ENCODE measurements at regions not wholly inside any gene's neighbourhood (a gene's known extent, or its start where the extent isn't known, plus 50 kb on each side); places are given as distances from the start of the nearest gene placed in this dataset.

- H3K27me3 Mint-ChIP-seq (ENCODE audit: insufficient read depth, unreplicated experiment), result peaks cover 76% of the 10 kb centered on the region
- no TSS peak for BruUV-seq (replicated peaks)
Observed at GRCh38 chr5:60379907-60380306, 320.1 kb downstream of the DEPDC1B start.

GRCh38 chr5:60377826-60378225 is 322.1 kb downstream of the DEPDC1B start:
- Mint-ChIP-seq H3K36me3 (ENCODE audit: insufficient read depth, unreplicated experiment) (no peaks in the 10 kb centered on the region), H3K27me3 (ENCODE audit: insufficient read depth, unreplicated experiment) (peaks cover 84% of the 10 kb centered on the region), H3K27ac (ENCODE audit: low read depth, unreplicated experiment) (no peak overlapping the region), H3K9me3 (ENCODE audit: unreplicated experiment) (no peaks in the 10 kb centered on the region), H3K4me1 (ENCODE audit: insufficient read depth, unreplicated experiment) (no peaks in the 10 kb centered on the region), H3K4me3 (ENCODE audit: unreplicated experiment) (no peak overlapping the region)
- intact Hi-C loops (cut with micrococcal nuclease), result no loop called here
- POLR2A ChIA-PET, result no interaction called here
- TF ChIP-seq, protein P1, sequence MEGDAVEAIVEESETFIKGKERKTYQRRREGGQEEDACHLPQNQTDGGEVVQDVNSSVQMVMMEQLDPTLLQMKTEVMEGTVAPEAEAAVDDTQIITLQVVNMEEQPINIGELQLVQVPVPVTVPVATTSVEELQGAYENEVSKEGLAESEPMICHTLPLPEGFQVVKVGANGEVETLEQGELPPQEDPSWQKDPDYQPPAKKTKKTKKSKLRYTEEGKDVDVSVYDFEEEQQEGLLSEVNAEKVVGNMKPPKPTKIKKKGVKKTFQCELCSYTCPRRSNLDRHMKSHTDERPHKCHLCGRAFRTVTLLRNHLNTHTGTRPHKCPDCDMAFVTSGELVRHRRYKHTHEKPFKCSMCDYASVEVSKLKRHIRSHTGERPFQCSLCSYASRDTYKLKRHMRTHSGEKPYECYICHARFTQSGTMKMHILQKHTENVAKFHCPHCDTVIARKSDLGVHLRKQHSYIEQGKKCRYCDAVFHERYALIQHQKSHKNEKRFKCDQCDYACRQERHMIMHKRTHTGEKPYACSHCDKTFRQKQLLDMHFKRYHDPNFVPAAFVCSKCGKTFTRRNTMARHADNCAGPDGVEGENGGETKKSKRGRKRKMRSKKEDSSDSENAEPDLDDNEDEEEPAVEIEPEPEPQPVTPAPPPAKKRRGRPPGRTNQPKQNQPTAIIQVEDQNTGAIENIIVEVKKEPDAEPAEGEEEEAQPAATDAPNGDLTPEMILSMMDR (IDR thresholded peaks at IDR 0.05; ENCODE audit: unreplicated experiment), result no peak
- no peak for DNase-seq (ENCODE audit: unreplicated experiment)
- CTCF ChIA-PET, result no interaction called here
- no TSS peak for BruUV-seq (replicated peaks)

More at GRCh38 chr5:60379907-60380306, 320.1 kb downstream of the DEPDC1B start:
- TF ChIP-seq, protein P1 (IDR thresholded peaks at IDR 0.05; ENCODE audit: unreplicated experiment), result no peak
- H3K9me3 Mint-ChIP-seq (ENCODE audit: unreplicated experiment), result no peaks in the 10 kb centered on the region
- intact Hi-C loops (cut with micrococcal nuclease), result no loop called here
- no peaks in the 10 kb centered on the region for H3K4me1 Mint-ChIP-seq (ENCODE audit: insufficient read depth, unreplicated experiment)
- no peak for DNase-seq (ENCODE audit: unreplicated experiment)
- ChIA-PET CTCF (interaction anchor here (0.7 to 0.8 kb wide), 2 partner anchors 10 to 570 kb away, joined by 3 read pairs; no protein-coding TSS in a partner anchor), POLR2A (no interaction called here)
- no peak overlapping the region for H3K4me3 Mint-ChIP-seq (ENCODE audit: unreplicated experiment)
- no peak overlapping the region for H3K27ac Mint-ChIP-seq (ENCODE audit: low read depth, unreplicated experiment)
- no peaks in the 10 kb centered on the region for H3K36me3 Mint-ChIP-seq (ENCODE audit: insufficient read depth, unreplicated experiment)

GRCh38 chr5:60376860-60377259 is 323.1 kb downstream of the DEPDC1B start:
- H3K9me3 Mint-ChIP-seq (ENCODE audit: unreplicated experiment), result no peaks in the 10 kb centered on the region
- intact Hi-C loops (cut with micrococcal nuclease), result no loop called here
- no peak overlapping the region for H3K27ac Mint-ChIP-seq (ENCODE audit: low read depth, unreplicated experiment)
- BruUV-seq (replicated peaks), result no TSS peak
- TF ChIP-seq, protein P1 (IDR thresholded peaks at IDR 0.05; ENCODE audit: unreplicated experiment), result no peak
- DNase-seq (ENCODE audit: unreplicated experiment), result no peak
- ChIA-PET CTCF (interaction anchor here (1.5 kb wide), 1 partner anchor 15 kb away, joined by 5 read pairs; no protein-coding TSS in a partner anchor), POLR2A (no interaction called here)
- H3K4me3 Mint-ChIP-seq (ENCODE audit: unreplicated experiment), result no peak overlapping the region
- H3K36me3 Mint-ChIP-seq (ENCODE audit: insufficient read depth, unreplicated experiment), result no peaks in the 10 kb centered on the region
- no peaks in the 10 kb centered on the region for H3K4me1 Mint-ChIP-seq (ENCODE audit: insufficient read depth, unreplicated experiment)
- H3K27me3 Mint-ChIP-seq (ENCODE audit: insufficient read depth, unreplicated experiment), result peaks cover 84% of the 10 kb centered on the region

- CTCF ChIA-PET, result interaction anchor here (0.5 to 0.6 kb wide), 2 partner anchors 17 to 484 kb away, joined by 3 to 4 read pairs; no protein-coding TSS in a partner anchor
- intact Hi-C loops (cut with micrococcal nuclease), result no loop called here
- no peaks in the 10 kb centered on the region for H3K36me3 Mint-ChIP-seq (ENCODE audit: insufficient read depth, unreplicated experiment)
- H3K4me3 Mint-ChIP-seq (ENCODE audit: unreplicated experiment), result no peak overlapping the region
- TF ChIP-seq, protein P1 (IDR thresholded peaks at IDR 0.05; ENCODE audit: unreplicated experiment), result no peak
- peaks cover 61% of the 10 kb centered on the region for H3K27me3 Mint-ChIP-seq (ENCODE audit: insufficient read depth, unreplicated experiment)
- no TSS peak for BruUV-seq (replicated peaks)
- POLR2A ChIA-PET, result no interaction called here
- no peak for DNase-seq (ENCODE audit: unreplicated experiment)
- H3K9me3 Mint-ChIP-seq (ENCODE audit: unreplicated experiment), result no peaks in the 10 kb centered on the region
- H3K4me1 Mint-ChIP-seq (ENCODE audit: insufficient read depth, unreplicated experiment), result no peaks in the 10 kb centered on the region
- no peak overlapping the region for H3K27ac Mint-ChIP-seq (ENCODE audit: low read depth, unreplicated experiment)
Observed at GRCh38 chr5:60374409-60374808, 325.6 kb downstream of the DEPDC1B start.

Data from MCF 10A (cell line).